Keratinocyte (primary cell): ENCODE measurements at regions not wholly inside any gene's neighbourhood (a gene's known extent, or its start where the extent isn't known, plus 50 kb on each side); places are given as distances from the start of the nearest gene placed in this dataset.
A peak's percentile ranks its signal among the peaks of the same experiment; 100 is the strongest.

ENCODE experiments used
- DNase-seq: peaks from one replicate; pipeline ENCODE4 v3.0.0-alpha.2; 2011; ENCODE audit warnings: low read depth, missing footprints, low spot score
- FAIRE-seq: peaks from 2 replicates; lab custom pipeline; 2011; peaks lifted over from hg19 to GRCh38; lab: Jason Lieb, UNC
- H2AFZ ChIP-seq: 2 replicates; pipeline ENCODE4 v1.6.0; 2012; ENCODE audit warnings: low read length, control low read depth, inconsistent platforms; ENCODE audit not compliant: control insufficient read depth
- H3K27ac ChIP-seq: 2 replicates; pipeline ENCODE4 v1.5.1; 2011; ENCODE audit warnings: low read length; ENCODE audit not compliant: control insufficient read depth, insufficient read depth
- H3K27me3 ChIP-seq: 3 replicates; pipeline ENCODE4 v1.6.0; 2011; ENCODE audit warnings: low read length; ENCODE audit not compliant: control insufficient read depth, insufficient read depth; ENCODE audit errors: extremely low read depth
- H3K36me3 ChIP-seq, 2 experiments: 2 replicates in 1 of 2; 3 replicates in 1 of 2; pipeline ENCODE4 v1.5.1; 2011; ENCODE audit warnings: low read length in 2 of 2, mild to moderate bottlenecking in 1 of 2; ENCODE audit not compliant: control insufficient read depth in 2 of 2, insufficient read depth in 2 of 2; ENCODE audit errors: extremely low read depth in 1 of 2
- H3K4me1 ChIP-seq: 3 replicates; pipeline ENCODE4 v1.5.1; 2011; ENCODE audit warnings: low read length; ENCODE audit not compliant: control insufficient read depth, insufficient read depth; ENCODE audit errors: extremely low read depth
- H3K4me2 ChIP-seq: 3 replicates; pipeline ENCODE4 v1.6.0; 2011; ENCODE audit warnings: low read depth, low read length; ENCODE audit not compliant: control insufficient read depth, insufficient read depth; ENCODE audit errors: extremely low read depth
- H3K4me3 ChIP-seq, 3 experiments: fragments of 200-600 bp in 1 of 3; sonication (generic) in 1 of 3; 2 replicates in 2 of 3; 3 replicates in 1 of 3; pipeline ENCODE4 v1.5.1; 2011 to 2016; ENCODE audit warnings: low read length in 3 of 3, mild to moderate bottlenecking in 3 of 3, control low read depth in 2 of 3, inconsistent platforms in 1 of 3, low read depth in 1 of 3, mixed read lengths in 1 of 3, mixed run types in 1 of 3, moderate library complexity in 1 of 3; ENCODE audit not compliant: control insufficient read depth in 2 of 3, insufficient read depth in 2 of 3; ENCODE audit errors: extremely low read depth in 1 of 3
- H3K79me2 ChIP-seq: 2 replicates; pipeline ENCODE4 v1.6.0; 2012; ENCODE audit warnings: low read length; ENCODE audit not compliant: control insufficient read depth, insufficient read depth
- H3K9ac ChIP-seq: 3 replicates; pipeline ENCODE4 v1.6.0; 2011; ENCODE audit warnings: low read length; ENCODE audit not compliant: control insufficient read depth, insufficient read depth; ENCODE audit errors: extremely low read depth
- H3K9me1 ChIP-seq: 3 replicates; pipeline ENCODE4 v1.6.0; 2011; ENCODE audit warnings: low read length; ENCODE audit not compliant: control insufficient read depth, insufficient read depth; ENCODE audit errors: extremely low read depth
- H3K9me3 ChIP-seq: 2 replicates; pipeline ENCODE4 v1.5.1; 2012; ENCODE audit warnings: low read depth, low read length; ENCODE audit not compliant: control insufficient read depth
- H4K20me1 ChIP-seq: 3 replicates; pipeline ENCODE4 v1.6.0; 2011; ENCODE audit warnings: low read length; ENCODE audit not compliant: control insufficient read depth, insufficient read depth; ENCODE audit errors: extremely low read depth
- EZH2 ChIP-seq: IDR thresholded peaks from one replicate; pipeline ENCODE4 v1.6.1; 2012; ENCODE audit warnings: inconsistent platforms, mild to moderate bottlenecking, low read length, moderate library complexity
- dilution Hi-C: fragments of 300-500 bp; cut with MboI; formaldehyde crosslinking; loops from one replicate; pipeline ENCODE4 v1.7.0; 2020; ENCODE audit warnings: low sequenced_read_pairs; ENCODE audit not compliant: extremely low pct_ligation_motif_present
- TF ChIP-seq, protein P1 (sequence below), 3 experiments: IDR thresholded peaks in 1 of 3; conservative IDR thresholded peaks in 1 of 3; optimal IDR thresholded peaks in 1 of 3; 2 replicates in 2 of 3; 3 replicates in 1 of 3; pipeline versions ENCODE3 to v1.5.1; 2011; ENCODE audit warnings: low read length in 3 of 3, mild to moderate bottlenecking in 3 of 3, moderate library complexity in 2 of 3, control low read depth in 1 of 3, inconsistent platforms in 1 of 3; ENCODE audit not compliant: insufficient read depth in 2 of 3; ENCODE audit errors: extremely low read depth in 1 of 3

DNA sequence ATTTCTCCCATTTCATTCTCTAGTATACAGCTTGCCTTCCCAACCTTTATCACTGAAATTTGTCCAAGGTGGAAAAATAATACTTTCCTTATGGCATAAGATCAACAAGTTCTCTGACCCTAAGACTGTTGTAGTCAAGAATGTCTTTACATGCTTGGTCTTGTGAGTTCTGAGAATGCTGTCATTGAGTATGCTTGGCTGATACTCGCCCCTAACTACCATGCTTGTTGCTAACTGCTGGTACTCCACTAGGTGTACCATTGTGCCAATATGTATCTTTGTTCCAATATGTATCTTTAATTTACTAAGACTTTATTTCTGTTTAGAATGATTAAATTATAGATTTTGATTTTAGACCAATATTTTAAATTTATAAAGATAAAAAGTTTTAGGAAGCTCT lies 796.4 kb downstream of the PCDH7 start:
- no peaks in the 10 kb centered on the region for H4K20me1 ChIP-seq
- no peaks in the 10 kb centered on the region for H3K36me3 ChIP-seq
- H3K9me1 ChIP-seq = no peaks in the 10 kb centered on the region
- H3K27ac ChIP-seq = no peak overlapping the region
- no peak overlapping the region for H3K9ac ChIP-seq
- H3K79me2 ChIP-seq = no peaks in the 10 kb centered on the region
- H3K4me2 ChIP-seq = no peak overlapping the region
- no peak overlapping the region for H2AFZ ChIP-seq
- H3K9me3 ChIP-seq = no peaks in the 10 kb centered on the region
- DNase-seq (peak; percentile 11), FAIRE-seq (no peak)
- no peak for TF ChIP-seq EZH2
- TF ChIP-seq, protein P1, sequence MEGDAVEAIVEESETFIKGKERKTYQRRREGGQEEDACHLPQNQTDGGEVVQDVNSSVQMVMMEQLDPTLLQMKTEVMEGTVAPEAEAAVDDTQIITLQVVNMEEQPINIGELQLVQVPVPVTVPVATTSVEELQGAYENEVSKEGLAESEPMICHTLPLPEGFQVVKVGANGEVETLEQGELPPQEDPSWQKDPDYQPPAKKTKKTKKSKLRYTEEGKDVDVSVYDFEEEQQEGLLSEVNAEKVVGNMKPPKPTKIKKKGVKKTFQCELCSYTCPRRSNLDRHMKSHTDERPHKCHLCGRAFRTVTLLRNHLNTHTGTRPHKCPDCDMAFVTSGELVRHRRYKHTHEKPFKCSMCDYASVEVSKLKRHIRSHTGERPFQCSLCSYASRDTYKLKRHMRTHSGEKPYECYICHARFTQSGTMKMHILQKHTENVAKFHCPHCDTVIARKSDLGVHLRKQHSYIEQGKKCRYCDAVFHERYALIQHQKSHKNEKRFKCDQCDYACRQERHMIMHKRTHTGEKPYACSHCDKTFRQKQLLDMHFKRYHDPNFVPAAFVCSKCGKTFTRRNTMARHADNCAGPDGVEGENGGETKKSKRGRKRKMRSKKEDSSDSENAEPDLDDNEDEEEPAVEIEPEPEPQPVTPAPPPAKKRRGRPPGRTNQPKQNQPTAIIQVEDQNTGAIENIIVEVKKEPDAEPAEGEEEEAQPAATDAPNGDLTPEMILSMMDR (optimal IDR thresholded peaks at IDR 0.05 in 1 of 3, IDR thresholded peaks at IDR 0.05 in 1 of 3, conservative IDR thresholded peaks at IDR 0.05 in 1 of 3; ENCODE audit: extremely low read depth in 1 of 3, insufficient read depth in 2 of 3, low read length in 3 of 3) = peak in 1 of 3 experiments; percentile 24
- no peak overlapping the region for H3K4me3 ChIP-seq
- H3K27me3 ChIP-seq = no peaks in the 10 kb centered on the region
- H3K4me1 ChIP-seq = peaks cover 13% of the 10 kb centered on the region
- dilution Hi-C loops = no loop called here

DNA sequence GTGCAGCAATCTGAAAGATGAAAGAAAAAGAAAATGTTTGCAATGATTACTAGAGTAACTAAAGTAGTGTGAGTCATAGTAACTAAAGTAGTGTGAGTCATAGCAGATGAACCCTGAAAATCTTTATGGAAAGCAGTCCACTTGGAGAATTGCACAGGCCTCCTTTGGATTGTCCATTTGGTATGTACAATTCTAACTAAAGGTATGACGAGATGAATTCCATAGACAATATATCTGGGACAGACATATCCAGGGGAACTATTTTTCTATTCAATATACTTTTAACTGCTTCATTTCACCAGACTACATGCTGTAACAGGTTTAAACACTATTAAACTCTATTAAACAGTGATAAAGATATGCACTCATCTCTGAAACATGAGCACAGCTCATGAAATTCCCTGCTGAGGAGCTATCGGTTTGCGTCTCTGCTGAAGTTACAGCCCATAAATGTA lies 798.7 kb downstream of the PCDH7 start:
- Histone ChIP-seq H3K4me1 (peaks cover 13% of the 10 kb centered on the region), H3K27me3 (no peaks in the 10 kb centered on the region), H3K4me3 (no peak overlapping the region), H4K20me1 (no peaks in the 10 kb centered on the region), H3K9ac (peak overlapping the region; percentile 15), H3K79me2 (no peaks in the 10 kb centered on the region), H3K4me2 (peak overlapping the region; percentile 48), H3K9me3 (no peaks in the 10 kb centered on the region), H2AFZ (peak overlapping the region; percentile 65), H3K27ac (peak overlapping the region; percentile 80), H3K36me3 (no peaks in the 10 kb centered on the region), H3K9me1 (no peaks in the 10 kb centered on the region)
- dilution Hi-C loops = no loop called here
- no peak for TF ChIP-seq EZH2
- TF ChIP-seq, protein P1 (optimal IDR thresholded peaks at IDR 0.05 in 1 of 3, IDR thresholded peaks at IDR 0.05 in 1 of 3, conservative IDR thresholded peaks at IDR 0.05 in 1 of 3; ENCODE audit: extremely low read depth in 1 of 3, insufficient read depth in 2 of 3, low read length in 3 of 3) = no peak
- peak; percentile 73 for FAIRE-seq
- DNase-seq = peak; percentile 21
